Mucosa of descending colon (tissue), 3 donors: ENCODE measurements at regions not wholly inside any gene's neighbourhood (a gene's known extent, or its start where the extent isn't known, plus 50 kb on each side); places are given as distances from the start of the nearest gene placed in this dataset.

Experiments
- ATAC-seq: fragments of 200-7000 bp; cut with Tn5 transposase; one replicate; pipeline ENCODE4 v1.9.1; 2020; ENCODE audit warnings: mild to moderate bottlenecking, moderate library complexity
- DNase-seq, 3 donors: peaks; one replicate each; pipeline ENCODE4 v3.0.0-alpha.2; 2020
- H3K36me3 ChIP-seq: fragments of 200-600 bp; one replicate; pipeline ENCODE4 v1.8.0; 2021; ENCODE audit warnings: low read depth, mild to moderate bottlenecking
- H3K4me1 ChIP-seq: fragments of 200-600 bp; one replicate; pipeline ENCODE4 v1.8.0; 2021; ENCODE audit warnings: low read depth, mild to moderate bottlenecking
- H3K4me3 ChIP-seq: fragments of 200-600 bp; one replicate; pipeline ENCODE4 v1.8.0; 2021; ENCODE audit warnings: mild to moderate bottlenecking
- H3K9me3 ChIP-seq: fragments of 200-600 bp; one replicate; pipeline ENCODE4 v1.8.0; 2021; ENCODE audit warnings: mild to moderate bottlenecking
- CTCF ChIP-seq: fragments of 200-600 bp; IDR thresholded peaks from one replicate; pipeline ENCODE4 v1.8.0; 2022; ENCODE audit warnings: antibody characterized with exemption, mild to moderate bottlenecking
- intact Hi-C, 2 donors: fragments of 100-400 bp; cut with DNase I in 1 of 2; cut with micrococcal nuclease in 1 of 2; formaldehyde crosslinking; loops; one replicate each; pipeline versions ENCODE4 v1.11.0 to v1.11.1; 2022; cut with DNase I, micrococcal nuclease
- donor health status: DM: no; HTN: no; CAD: no; lungs with moderate emphysema.
- donor health status: DM: no; HTN: no; CAD: no.
- donor health status: DM: no; HTN: yes; CAD: no.

GRCh38 chr4:135177321-135177720 is 975.7 kb upstream of the PABPC4L start:
- Histone ChIP-seq H3K36me3 (no peaks in the 10 kb centered on the region), H3K4me3 (no peak overlapping the region), H3K9me3 (no peaks in the 10 kb centered on the region), H3K4me1 (no peaks in the 10 kb centered on the region)
- intact Hi-C loops, result no loop called here
- ATAC-seq (no peak), DNase-seq (no peak)
- no peak for TF ChIP-seq CTCF

GRCh38 chr4:135166661-135167060 is 965.1 kb upstream of the PABPC4L start:
- intact Hi-C loops, result no loop called here
- DNase-seq, result no peak
- Histone ChIP-seq H3K36me3 (no peaks in the 10 kb centered on the region), H3K9me3 (no peaks in the 10 kb centered on the region), H3K4me3 (no peak overlapping the region), H3K4me1 (no peaks in the 10 kb centered on the region)
- no peak for TF ChIP-seq CTCF
- ATAC-seq, result no peak

DNA sequence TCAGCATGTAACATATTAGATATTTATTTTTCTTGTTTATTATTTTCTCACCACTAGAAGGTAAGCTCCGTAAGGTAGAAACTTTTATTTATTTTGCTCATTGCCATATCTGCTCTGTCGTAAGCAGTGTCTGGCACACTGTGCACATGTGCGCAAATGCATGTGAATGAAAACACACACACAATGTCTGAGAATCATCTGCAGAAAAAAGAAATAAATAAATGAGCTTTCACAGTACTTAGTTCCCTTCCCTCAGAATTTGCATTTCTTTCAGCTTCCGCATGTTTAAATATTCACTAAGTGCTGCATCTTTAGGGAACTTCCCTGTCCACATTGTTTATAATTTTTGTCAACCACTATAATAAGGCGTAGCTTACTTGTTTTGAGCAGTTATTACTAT is 963.0 kb upstream of the PABPC4L start:
- H3K4me1 ChIP-seq, result no peaks in the 10 kb centered on the region
- no peak for ATAC-seq
- intact Hi-C loops, result no loop called here
- no peaks in the 10 kb centered on the region for H3K9me3 ChIP-seq
- H3K36me3 ChIP-seq, result no peaks in the 10 kb centered on the region
- no peak overlapping the region for H3K4me3 ChIP-seq
- DNase-seq, result no peak
- TF ChIP-seq CTCF, result no peak

DNA sequence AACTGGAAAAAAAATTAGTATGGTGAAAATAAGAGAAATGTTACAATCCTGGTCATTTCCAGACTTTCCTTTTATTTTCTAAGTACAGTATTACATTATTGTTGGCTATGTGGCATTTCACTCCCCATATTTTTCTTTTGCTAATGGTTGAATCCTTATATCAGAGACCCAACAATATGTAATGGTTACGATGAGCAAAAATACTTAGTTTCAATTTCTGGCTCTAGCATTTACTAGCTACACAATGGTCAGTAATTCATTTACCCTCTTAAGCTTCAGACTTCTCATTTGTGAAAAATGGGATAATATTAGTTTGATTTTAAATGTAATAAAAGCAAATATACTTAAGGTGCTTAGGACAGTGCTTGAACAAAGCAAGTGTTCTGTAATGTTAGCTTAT is 942.9 kb upstream of the PABPC4L start:
- ATAC-seq (no peak), DNase-seq (no peak)
- Histone ChIP-seq H3K9me3 (no peaks in the 10 kb centered on the region), H3K4me3 (no peak overlapping the region), H3K36me3 (no peaks in the 10 kb centered on the region), H3K4me1 (no peaks in the 10 kb centered on the region)
- TF ChIP-seq CTCF, result no peak
- intact Hi-C loops, result no loop called here

GRCh38 chr4:135124196-135124595 is 922.6 kb upstream of the PABPC4L start:
- no peak for TF ChIP-seq CTCF
- intact Hi-C loops, result no loop called here
- H3K4me3 ChIP-seq, result no peak overlapping the region
- ATAC-seq, result no peak
- no peak for DNase-seq
- H3K9me3 ChIP-seq, result no peaks in the 10 kb centered on the region
- no peaks in the 10 kb centered on the region for H3K4me1 ChIP-seq
- no peaks in the 10 kb centered on the region for H3K36me3 ChIP-seq

GRCh38 chr4:135123632-135124031 is 922.0 kb upstream of the PABPC4L start:
- TF ChIP-seq CTCF, result no peak
- no peak overlapping the region for H3K4me3 ChIP-seq
- intact Hi-C loops, result no loop called here
- ATAC-seq (no peak), DNase-seq (no peak)
- no peaks in the 10 kb centered on the region for H3K4me1 ChIP-seq
- no peaks in the 10 kb centered on the region for H3K36me3 ChIP-seq
- no peaks in the 10 kb centered on the region for H3K9me3 ChIP-seq
